ENCODE measurements at regions not wholly inside any gene's neighbourhood (a gene's known extent, or its start where the extent isn't known, plus 50 kb on each side); places are given as distances from the start of the nearest gene placed in this dataset.

GRCh38 chr6:120935908-120936307 lies 398.4 kb downstream of the TBC1D32 start:
- no peak for TF ChIP-seq REST (IDR thresholded peaks at IDR 0.05; ENCODE audit: insufficient read depth in 1 of 2, low read depth in 2 of 2, low read length in 2 of 2)
- no peak for TF ChIP-seq POLR2AphosphoS5 (IDR thresholded peaks at IDR 0.05; ENCODE audit: low read depth, low read length)

Data from PFSK-1 (cell line).